GM19372 (cell line): ENCODE measurements at regions not wholly inside any gene's neighbourhood (a gene's known extent, or its start where the extent isn't known, plus 50 kb on each side); places are given as distances from the start of the nearest gene placed in this dataset.
"Not testable (repeated sequence)": the region's sequence is repeated elsewhere in the genome, so short reads cannot be mapped to it uniquely, and the experiment has no call there.

Experiments
- ATAC-seq: cut with Tn5 transposase; IDR thresholded peaks from one replicate; pipeline ENCODE4 v1.9.1; 2021; ENCODE audit warnings: mild to moderate bottlenecking, low read depth, moderate library complexity; ENCODE audit not compliant: unreplicated experiment

DNA sequence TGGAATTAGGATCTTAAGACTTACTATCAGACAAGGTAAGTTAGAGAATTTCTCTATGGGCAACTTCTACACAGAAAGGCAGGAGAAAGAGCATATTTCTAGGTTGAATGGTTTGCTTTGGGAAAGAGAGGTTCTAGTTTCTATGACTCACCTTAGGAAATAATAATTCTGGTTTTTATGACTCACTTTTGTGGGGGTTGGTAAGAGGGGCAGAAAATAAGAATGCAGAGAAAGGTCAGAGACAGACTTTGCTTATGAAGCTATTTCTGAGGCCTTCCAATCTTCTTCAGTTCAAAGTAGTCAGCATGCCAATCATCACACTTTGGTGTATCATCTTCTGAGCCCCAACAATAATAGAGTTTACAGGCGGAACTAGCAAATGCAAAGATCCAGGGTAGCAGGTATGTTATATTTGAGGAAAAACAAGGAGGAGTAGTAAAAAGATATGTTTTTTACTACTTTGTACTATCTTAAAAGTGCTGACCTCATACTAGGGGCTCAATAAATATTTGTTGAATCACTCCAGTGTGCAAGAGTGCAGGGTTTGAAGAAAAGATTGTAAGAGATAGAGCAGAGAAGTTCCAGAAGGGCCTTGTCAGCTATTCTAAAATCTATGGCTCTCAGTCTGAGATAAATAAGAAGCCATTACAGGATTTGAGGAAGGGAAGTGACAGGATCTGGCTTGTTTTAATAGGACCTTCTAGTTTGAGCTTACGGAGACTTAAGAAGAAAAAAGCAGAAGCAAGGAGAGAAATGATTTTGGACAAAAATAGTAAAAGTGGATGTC, 56.7 kb upstream of the LRFN5 start:
- ATAC-seq, result no peak

DNA sequence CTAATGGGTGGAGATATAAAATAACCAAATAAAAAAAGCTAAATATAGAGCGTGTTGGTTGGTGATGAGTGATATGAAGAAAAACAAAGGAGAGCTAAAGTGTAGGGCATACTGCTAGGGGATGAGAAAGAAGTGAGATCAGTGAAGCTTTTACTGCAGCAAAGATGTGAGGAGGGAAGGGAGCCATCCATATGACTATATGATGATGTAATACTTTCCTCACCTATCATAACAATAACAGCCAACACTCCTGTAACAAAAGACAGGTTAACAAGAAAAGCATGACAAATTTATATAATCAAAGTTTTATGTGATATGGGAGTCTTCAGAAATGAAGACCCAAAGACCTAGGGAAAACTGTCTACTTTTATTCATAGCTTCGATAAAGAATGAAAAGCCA, 57.4 kb upstream of the LRFN5 start:
- no peak for ATAC-seq

DNA sequence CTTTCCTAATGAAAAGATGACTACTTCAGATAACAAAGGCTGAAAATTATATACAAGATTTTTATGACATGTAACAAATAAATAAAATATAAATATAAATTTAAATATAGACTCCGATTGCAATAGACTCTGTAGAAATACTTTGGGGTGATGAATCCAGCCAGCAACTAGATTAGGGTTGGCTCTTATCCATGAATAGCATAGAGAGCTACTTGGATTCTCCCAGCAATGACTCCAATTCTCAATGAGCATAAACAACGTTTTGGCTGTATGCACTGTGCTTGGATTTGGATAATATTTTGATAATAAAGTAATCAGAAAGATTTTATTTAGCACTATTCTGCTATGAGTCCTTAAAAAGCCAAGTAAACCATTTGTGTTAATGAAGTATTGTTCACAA, 58.0 kb upstream of the LRFN5 start:
- no peak for ATAC-seq

DNA sequence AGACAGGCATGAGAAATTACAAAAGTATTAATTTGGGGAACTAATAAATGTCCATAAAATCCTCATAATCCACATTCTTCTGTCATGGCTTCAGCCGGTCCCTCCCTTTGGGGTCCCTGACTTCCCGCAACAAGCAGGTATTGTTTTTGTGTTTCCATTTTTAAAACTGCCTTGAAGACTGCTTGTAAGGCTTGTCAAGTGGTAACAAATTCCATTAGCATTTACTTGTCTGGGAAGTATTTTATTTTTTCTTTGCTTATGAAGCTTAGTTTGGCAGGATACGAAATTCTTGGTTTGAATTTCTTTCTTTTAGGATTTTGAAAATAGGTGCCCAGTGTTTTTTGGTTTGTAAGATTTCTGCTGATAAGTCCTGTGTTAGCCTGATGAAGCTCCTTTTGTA, 65.3 kb upstream of the LRFN5 start:
- no peak for ATAC-seq

DNA sequence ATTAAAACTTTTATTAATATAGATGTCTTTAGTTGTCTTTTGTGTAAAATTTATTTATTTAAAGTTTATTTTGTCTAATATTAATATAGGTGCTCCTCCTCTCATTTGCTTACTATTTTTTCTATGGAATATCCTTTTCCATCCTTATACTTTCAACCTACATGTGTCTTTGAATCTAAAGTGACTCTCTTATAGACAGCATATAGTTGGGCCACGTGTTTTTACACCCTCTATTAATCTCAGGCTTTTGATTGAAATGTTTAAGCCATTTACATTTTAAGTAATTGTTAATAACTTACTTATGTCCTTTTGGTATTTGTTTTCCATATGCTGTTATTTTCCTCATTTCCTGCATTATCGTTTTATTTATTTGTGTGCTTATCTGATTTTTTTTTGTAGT, 74.4 kb upstream of the LRFN5 start:
- ATAC-seq, result no peak

DNA sequence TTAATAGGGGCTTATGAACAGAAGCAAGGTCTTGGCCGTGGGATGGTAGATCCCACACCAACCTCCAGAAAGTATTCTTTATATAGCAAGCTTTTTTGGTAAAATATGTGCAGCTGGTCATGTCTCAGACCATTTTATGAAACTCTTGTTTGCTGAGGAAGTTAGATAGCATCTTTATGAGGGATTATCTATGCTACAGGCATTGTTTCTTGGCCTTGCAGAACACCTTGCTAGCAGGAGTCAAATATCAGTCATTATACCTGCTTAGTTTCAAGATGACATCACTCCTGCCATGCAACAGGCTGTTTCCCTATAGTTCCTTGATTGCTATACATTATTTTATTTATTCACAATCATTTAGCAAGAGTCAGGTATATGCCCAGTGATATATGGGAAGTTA, 84.8 kb upstream of the LRFN5 start:
- ATAC-seq, result no peak

DNA sequence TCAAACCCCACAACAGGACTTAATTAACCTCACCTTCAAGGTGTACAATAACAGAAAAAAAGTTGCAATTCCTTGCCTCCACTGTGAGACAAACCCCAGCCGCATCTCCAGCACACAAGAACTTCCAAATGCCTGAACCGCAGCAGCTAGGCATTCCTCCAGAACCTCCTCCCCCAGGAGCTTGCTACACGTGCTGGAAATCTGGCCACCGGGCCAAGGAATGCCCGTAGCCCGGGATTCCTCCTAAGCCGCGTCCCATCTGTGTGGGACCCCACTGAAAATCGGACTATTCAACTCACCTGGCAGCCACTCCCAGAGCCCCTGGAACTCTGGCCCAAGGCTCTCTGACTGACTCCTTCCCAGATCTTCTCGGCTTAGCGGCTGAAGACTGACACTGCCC, 88.6 kb upstream of the LRFN5 start:
- not testable (repeated sequence) for ATAC-seq

DNA sequence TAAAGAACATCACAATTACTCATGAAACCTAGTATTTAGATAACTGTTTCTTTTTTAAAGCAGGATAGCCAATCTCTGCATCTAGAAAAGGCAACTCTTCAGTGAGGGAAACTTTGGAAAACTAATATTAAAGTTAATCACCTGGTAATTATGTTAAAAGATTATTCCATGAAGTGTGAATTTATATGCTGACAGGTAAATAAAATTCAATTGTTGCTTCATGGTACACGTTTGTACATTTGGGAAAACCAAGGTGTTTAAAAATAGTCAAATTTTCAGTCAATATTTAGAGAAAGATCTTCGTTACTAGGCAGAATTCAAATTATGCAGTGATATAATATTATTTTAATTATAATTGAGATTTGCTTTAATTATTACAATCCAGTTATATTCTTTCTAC, 100.1 kb upstream of the LRFN5 start:
- ATAC-seq, result no peak

DNA sequence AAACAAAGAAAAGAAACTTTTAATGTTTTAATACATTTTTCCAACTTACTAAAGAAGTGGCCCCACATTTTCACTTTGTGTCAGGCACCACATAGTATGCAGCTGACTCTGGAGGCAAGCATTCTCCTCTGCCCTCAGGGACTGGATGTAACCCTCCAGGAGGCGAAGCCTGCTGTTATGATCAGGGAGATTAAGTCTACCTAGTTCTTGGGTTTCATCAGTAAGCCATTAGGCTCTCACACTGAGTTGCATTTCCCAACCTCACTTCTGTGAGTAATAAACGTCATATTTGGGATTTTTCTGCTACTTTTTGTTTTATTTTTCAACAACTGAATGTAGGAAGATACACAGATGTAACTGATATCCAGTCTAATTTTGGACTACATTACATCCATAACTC, 101.2 kb upstream of the LRFN5 start:
- ATAC-seq, result no peak

DNA sequence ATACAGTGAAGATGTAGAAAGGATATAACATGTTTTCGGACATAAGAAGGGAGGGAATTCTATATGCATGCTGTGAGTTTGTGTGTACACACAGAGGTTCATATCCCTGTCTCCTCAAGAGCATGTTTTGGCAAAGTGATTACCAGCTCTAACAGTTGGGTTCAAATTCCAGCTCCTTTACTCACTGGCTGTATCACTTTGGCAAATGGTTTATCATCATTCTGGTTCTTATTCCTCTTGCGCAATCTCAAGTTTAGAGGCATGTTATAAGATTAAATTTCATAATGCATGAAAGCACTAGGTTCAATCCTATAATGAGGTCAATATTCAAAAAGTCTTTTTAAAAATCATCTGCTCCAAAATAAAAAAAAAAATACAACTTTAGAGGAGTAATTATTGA, 107.7 kb upstream of the LRFN5 start:
- ATAC-seq, result no peak

DNA sequence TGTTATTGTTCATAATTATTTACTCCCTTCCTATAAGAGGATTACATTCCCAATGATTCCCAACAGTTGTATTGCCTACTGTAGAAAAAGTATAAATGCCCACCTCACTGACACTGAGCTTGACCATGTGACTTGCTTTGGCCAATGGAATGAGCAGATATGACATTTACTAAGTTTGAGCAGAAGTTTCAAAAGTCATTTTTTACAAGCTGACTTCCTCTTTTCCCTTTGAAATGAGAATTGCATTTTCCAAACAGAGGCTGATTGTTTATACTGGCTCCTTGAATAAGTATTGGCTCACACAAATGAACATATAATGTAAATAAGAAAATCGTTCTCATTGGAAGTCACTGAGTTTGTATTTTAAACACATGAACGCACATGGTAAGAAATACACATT, 116.4 kb upstream of the LRFN5 start:
- no peak for ATAC-seq

DNA sequence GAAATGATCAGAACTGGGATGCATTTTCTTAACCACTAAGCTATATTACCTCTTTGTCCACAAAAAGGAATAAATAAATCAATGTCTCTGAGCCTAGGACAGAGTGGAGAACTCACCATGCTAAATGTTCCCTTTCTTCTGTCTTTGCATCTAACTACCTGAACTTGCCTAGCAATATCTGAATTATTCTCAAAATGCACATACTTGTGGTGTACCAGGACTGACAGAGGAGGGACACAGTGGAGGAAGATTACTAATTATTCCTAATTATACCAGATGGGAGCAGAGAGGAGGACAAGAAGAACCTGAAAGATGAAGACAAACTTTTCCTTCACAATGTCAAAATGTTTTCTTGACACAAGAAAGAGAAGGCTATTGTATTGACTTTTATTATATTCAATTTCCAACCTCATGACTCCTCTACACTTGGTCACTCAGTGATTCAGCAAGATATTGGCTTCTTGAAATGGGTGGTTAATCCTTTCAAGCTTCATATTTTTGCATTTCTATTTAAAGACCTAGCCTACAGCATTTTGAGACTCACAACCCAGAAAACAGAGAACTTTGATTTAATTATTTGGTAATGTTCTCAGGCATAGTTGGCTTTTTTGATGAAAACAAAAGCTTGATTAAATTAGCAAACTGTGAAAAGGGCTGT, 117.2 kb upstream of the LRFN5 start:
- ATAC-seq, result no peak

DNA sequence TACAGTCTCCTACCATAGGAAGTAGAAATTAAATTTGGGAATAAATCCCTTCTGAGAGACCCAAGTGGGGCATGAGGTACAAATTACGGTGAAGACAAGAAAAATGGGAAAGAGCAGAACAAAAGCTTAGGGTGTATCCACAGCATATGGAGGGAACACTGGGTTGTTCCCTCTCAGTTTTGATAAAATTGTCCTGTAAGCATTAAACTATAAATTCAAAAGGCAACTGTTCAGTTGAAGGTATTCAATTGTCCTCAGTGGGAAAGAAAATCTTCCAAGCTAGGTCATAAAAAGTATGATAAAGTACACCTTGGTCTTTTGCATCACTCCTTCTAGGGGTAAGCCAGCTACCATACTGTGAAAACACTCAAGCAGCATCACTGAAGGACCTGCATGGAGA, 118.3 kb upstream of the LRFN5 start:
- ATAC-seq, result no peak

DNA sequence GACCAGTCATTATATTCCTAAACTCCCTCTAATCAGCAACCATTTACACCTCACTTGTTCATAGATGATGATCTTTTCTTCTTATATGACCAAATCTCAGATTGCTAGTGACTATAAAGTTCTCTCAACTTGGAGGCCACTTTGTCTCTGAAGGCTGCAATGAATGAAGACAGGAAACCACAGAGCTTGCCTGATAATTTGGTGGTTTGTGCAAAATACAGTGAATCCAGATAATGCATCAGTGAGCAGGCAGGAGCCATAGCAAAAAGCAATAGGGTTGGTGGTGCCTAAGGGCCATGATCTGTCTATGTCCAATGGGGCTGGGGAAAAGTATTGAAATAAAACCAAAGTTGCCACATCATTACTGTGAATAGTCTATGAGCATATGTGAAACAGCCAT, 123.8 kb upstream of the LRFN5 start:
- no peak for ATAC-seq

DNA sequence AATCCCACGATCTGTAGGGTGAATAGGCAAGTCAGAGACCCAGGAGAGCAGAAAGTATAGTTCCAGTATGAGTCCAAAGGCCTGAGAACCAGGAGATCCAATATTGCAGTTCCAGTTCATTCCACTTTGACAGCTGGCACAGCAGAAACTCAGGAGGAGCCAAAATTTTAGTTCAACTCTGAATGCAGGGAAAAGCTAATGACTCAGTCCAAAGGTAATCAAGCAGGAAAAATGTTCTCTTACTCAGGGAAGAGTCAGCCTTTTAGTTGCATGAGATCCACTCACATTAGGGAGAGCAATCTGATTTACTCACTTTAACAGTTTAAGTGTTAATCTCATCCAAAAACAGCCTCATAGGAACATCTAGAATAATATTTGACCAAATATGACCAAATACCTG, 130.2 kb upstream of the LRFN5 start:
- ATAC-seq, result no peak

DNA sequence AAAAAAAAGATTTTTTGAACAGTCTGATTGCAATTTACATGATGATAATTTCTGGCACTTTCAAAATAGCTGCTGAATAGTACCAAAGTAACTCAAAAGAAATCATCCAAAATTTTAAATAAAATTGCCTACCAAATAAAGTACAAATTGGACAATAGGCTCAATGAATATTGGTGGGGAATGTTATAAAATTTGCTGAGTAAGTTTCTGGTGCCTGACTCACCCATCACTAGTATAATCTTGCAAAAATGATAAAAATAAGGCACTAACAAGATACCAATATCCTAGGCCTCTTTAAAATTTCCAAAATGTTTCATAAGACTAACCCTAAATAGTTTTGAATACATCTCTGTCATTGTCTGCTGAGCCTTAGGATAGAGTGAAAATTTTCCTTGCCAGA, 145.3 kb upstream of the LRFN5 start:
- ATAC-seq, result no peak

DNA sequence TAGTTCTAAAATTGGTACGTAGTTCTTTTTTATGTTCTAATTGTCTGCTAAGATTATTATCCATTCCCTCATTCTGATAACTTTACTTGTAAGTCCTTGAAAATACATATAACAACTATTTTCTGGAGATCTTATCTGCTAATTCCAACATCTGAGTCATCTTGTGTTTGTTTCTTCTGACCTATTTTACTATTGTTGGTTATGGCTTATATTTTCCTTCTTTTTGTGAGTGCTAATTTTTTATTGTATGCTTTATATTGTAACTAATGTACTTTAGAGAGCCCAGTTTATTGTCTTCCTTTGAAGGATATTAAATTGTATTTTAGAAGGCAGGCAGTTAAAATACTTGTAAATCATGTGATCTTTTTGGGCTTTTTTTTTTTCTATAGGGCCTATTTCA, 149.3 kb upstream of the LRFN5 start:
- no peak for ATAC-seq

DNA sequence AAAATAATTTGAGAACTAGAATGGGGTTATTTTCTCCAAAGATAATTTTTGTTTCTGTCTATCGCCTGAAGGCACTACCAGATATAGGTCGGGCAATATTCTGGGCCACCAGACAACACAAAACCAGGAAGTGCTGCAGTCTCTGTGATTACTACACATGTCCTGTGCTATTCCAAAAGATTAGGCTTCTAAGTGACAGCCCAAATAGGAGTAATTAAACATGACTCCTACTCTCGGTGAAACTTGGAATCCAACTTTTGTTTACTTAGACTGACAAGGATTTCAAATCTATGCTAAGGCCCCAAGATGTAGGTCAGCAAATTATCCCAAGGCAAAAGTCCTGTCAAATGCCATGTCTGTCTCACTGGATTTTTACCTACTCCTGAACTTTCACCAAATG, 157.6 kb upstream of the LRFN5 start:
- ATAC-seq, result no peak

DNA sequence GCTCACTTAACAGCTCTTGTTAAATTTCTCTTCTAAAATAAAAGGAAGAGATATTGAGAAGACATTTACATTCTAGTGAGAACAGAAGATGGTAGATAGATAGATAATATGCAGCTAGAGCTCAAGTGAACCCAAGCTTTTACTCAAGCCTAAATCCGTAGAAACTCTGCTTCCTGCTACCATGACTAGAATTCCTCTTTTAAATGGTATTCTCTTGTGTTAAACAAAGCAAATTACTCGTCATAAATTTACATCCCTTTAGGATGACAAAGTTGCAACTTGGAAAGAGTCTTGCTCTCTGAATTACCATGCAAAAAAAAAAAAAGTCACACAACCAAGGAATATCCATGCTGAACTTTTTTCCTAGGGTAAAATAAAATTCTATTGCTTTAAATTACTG, 160.7 kb upstream of the LRFN5 start:
- no peak for ATAC-seq

DNA sequence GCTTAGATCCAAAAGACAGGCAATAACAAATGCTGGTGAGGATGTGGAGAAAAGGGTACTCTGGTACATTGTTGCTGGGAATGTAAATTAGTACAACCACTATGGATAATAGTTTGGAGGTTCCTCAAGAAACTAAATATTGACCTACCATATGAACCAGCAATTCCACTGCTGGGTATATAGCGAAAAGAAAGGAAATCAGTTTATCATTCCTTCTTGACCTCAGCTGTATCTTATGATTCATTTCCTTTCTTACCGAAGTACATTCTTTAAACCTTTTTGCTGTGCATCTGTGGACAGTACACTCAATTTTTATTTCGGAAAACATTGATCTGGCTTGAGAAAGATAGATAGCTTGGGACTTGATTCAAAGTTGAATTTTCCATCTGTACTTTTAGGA, 183.2 kb upstream of the LRFN5 start:
- no peak for ATAC-seq

DNA sequence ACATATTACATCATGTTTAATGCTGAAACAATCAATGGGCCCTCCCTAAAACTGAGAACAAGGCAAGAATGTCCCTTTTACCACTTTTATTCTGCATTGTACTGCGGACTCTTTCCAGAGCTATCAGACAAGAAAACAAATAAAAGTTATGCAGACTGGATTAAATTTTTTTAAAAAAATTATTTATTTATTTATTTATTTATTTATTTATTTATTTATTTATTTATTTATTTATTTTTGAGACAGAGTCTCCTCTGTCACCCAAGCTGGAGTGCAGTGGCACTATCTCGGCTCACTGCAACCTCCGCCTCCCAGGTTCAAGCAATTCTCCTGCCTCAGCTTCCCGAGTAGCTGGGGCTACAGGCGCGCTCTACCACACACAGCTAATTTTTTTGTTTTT, 185.4 kb upstream of the LRFN5 start:
- not testable (repeated sequence) for ATAC-seq

DNA sequence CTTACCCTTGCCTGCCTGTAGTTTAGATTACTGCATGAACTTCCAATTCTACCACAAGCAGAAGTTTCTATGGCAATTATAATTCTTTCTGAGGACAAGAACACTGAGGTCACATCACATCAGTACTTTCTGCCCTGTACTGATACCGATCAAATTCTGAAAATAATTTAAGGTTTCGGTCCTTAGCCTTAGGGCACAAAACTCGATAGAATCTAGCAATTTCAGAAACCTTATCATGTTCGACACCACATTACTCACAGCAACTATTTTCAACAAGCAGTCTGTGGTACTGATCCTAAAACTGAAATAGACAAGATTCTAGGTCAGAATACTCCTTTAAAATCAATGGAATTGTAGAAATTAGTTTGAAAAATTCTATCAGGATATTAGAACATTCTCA, 187.0 kb upstream of the LRFN5 start:
- ATAC-seq, result no peak
